Panc1 (cell line): ENCODE measurements at regions not wholly inside any gene's neighbourhood (a gene's known extent, or its start where the extent isn't known, plus 50 kb on each side); places are given as distances from the start of the nearest gene placed in this dataset.

Source experiments
- ATAC-seq: fragments of 200-7000 bp; cut with Tn5 transposase; 2 replicates; pipeline ENCODE4 v1.9.1; 2020; ENCODE audit warnings: mild to moderate bottlenecking, moderate library complexity
- BruUV-seq: library from RNA; stranded (reverse); fragments of 400-500 nt; replicated peaks from 2 replicates; lab custom pipeline; 2021; lab: Mats Ljungman, UMichigan
- CTCF ChIA-PET: fragments of 300-600 bp; sonication (Branson Sonifier 250); formaldehyde crosslinking; loops from one replicate; lab custom pipeline; 2022; ENCODE audit warnings: antibody characterized with exemption; lab: Charles Lee
- POLR2A ChIA-PET: fragments of 300-600 bp; sonication (Branson Sonifier 250); formaldehyde crosslinking; loops from one replicate; lab custom pipeline; 2022; ENCODE audit warnings: antibody characterized with exemption; lab: Charles Lee
- DNase-seq: peaks from one replicate; pipeline ENCODE4 v3.0.0-alpha.2; 2010; ENCODE audit warnings: low read depth, low spot score
- H3K27ac ChIP-seq: 2 replicates; pipeline ENCODE4 v1.5.1; 2011; ENCODE audit warnings: mild to moderate bottlenecking, low read length, inconsistent platforms
- H3K27me3 ChIP-seq: fragments of 200-500 bp; sonication (Bioruptor generic); 2 replicates; pipeline ENCODE4 v1.6.0; 2014; ENCODE audit warnings: low read length, inconsistent platforms; ENCODE audit not compliant: control insufficient read depth, insufficient read depth
- H3K36me3 ChIP-seq: fragments of 200-500 bp; sonication (Bioruptor generic); 2 replicates; pipeline ENCODE4 v1.5.1; 2014; ENCODE audit warnings: inconsistent platforms, mild to moderate bottlenecking, low read length, moderate library complexity; ENCODE audit not compliant: control insufficient read depth, insufficient read depth
- H3K4me1 ChIP-seq: 2 replicates; pipeline ENCODE4 v1.5.1; 2011; ENCODE audit warnings: inconsistent platforms, mild to moderate bottlenecking, low read length, moderate library complexity; ENCODE audit not compliant: control insufficient read depth, insufficient read depth
- H3K4me3 ChIP-seq, 2 experiments: 2 replicates each; pipeline ENCODE4 v1.5.1; 2011 to 2012; ENCODE audit warnings: low read depth in 2 of 2, low read length in 2 of 2, mild to moderate bottlenecking in 2 of 2, inconsistent platforms in 1 of 2, moderate library complexity in 1 of 2
- H3K9me3 ChIP-seq: fragments of 200-500 bp; sonication (Bioruptor generic); 2 replicates; pipeline ENCODE4 v1.5.1; 2014; ENCODE audit warnings: low read depth, mild to moderate bottlenecking, inconsistent platforms, low read length, moderate library complexity; ENCODE audit not compliant: control insufficient read depth, insufficient read depth
- CTCF ChIP-seq: fragments of 450-650 bp; IDR thresholded peaks from 2 replicates; pipeline ENCODE4 v1.5.1; 2017; ENCODE audit warnings: mild to moderate bottlenecking
- POLR2AphosphoS5 ChIP-seq: IDR thresholded peaks from 2 replicates; pipeline ENCODE4 v1.6.1; 2012; ENCODE audit warnings: mild to moderate bottlenecking, low read depth, low read length, moderate library complexity
- SIN3A ChIP-seq: IDR thresholded peaks from 2 replicates; pipeline ENCODE4 v1.6.1; 2012; ENCODE audit warnings: low read depth, mild to moderate bottlenecking, low read length, moderate library complexity, borderline replicate concordance; ENCODE audit not compliant: insufficient read depth
- TCF7L2 ChIP-seq: IDR thresholded peaks from 2 replicates; pipeline ENCODE4 v1.6.1; 2011; ENCODE audit warnings: mild to moderate bottlenecking, low read depth, low read length, inconsistent platforms
- in situ Hi-C: cut with HindIII; loops from 2 replicates; pipeline ENCODE4 v1.10.0; 2016; ENCODE audit warnings: low sequenced_read_pairs, low pct_unique_long_range_greater_than_20kb
- intact Hi-C: fragments of 100-400 bp; cut with micrococcal nuclease; formaldehyde crosslinking; loops from one replicate; pipeline ENCODE4 v1.10.0; 2022; ENCODE audit not compliant: unreplicated experiment
- TF ChIP-seq, protein P1 (sequence below), 2 experiments: IDR thresholded peaks; 2 replicates each; pipeline ENCODE4 v1.6.1; 2011 to 2012; ENCODE audit warnings: low read depth in 2 of 2, control low read depth in 1 of 2, low read length in 1 of 2, mild to moderate bottlenecking in 1 of 2, moderate library complexity in 1 of 2; ENCODE audit not compliant: insufficient read depth in 1 of 2

DNA sequence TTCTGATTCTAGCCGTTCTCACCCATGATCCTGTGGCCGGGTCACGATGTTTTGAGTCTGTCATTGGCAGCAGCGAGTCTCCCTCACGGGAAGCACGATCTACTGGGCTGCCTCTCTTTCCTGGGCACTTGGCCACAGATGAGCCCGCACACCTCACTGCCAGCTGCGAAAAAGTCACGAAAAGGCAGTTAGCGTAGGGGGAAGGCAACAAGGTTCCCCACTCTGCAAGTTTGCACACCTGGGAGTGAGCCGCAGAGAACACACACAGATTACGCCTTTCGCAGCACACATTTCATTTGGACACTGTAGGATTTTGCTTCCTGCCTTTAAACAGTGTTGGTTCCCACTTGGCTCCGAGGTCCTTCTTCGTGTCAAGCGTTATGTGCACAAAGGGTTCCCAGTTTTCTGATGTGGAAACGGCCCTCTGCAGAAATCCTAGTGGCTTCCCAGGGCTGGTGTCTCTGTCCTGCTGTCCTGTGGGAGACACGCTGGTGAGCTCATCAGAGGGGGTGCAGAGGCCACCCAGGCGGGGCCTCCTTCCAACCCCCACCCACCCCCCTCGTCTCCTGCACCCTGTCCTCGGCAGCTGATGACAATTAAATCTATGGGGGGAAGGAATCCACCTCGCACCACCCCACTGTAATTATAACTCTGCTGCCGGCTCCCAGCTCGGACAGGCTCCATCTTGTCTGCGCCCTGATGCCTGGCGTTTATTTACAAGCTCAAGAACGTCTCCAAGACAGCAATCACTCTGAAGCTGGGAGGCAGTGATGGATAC lies 157.3 kb upstream of the SALL3 start:
- in situ Hi-C loops, result no loop called here
- DNase-seq (no peak), ATAC-seq (no peak)
- Histone ChIP-seq H3K4me1 (peaks cover 7% of the 10 kb centered on the region), H3K36me3 (no peaks in the 10 kb centered on the region), H3K9me3 (peaks cover 4% of the 10 kb centered on the region; the same call in 1 of the 2 replicates), H3K27me3 (peaks cover 56% of the 10 kb centered on the region), H3K27ac (no peak overlapping the region), H3K4me3 (no peak overlapping the region)
- POLR2A ChIA-PET, result no interaction called here
- intact Hi-C loops, result no loop called here
- TF ChIP-seq, protein P1, sequence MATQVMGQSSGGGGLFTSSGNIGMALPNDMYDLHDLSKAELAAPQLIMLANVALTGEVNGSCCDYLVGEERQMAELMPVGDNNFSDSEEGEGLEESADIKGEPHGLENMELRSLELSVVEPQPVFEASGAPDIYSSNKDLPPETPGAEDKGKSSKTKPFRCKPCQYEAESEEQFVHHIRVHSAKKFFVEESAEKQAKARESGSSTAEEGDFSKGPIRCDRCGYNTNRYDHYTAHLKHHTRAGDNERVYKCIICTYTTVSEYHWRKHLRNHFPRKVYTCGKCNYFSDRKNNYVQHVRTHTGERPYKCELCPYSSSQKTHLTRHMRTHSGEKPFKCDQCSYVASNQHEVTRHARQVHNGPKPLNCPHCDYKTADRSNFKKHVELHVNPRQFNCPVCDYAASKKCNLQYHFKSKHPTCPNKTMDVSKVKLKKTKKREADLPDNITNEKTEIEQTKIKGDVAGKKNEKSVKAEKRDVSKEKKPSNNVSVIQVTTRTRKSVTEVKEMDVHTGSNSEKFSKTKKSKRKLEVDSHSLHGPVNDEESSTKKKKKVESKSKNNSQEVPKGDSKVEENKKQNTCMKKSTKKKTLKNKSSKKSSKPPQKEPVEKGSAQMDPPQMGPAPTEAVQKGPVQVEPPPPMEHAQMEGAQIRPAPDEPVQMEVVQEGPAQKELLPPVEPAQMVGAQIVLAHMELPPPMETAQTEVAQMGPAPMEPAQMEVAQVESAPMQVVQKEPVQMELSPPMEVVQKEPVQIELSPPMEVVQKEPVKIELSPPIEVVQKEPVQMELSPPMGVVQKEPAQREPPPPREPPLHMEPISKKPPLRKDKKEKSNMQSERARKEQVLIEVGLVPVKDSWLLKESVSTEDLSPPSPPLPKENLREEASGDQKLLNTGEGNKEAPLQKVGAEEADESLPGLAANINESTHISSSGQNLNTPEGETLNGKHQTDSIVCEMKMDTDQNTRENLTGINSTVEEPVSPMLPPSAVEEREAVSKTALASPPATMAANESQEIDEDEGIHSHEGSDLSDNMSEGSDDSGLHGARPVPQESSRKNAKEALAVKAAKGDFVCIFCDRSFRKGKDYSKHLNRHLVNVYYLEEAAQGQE (IDR thresholded peaks at IDR 0.05; ENCODE audit: insufficient read depth in 1 of 2, low read depth in 2 of 2, low read length in 1 of 2), result no peak
- TF ChIP-seq SIN3A, result no peak
- no peak for TF ChIP-seq TCF7L2
- no peak for TF ChIP-seq POLR2AphosphoS5
- TF ChIP-seq CTCF, result no peak
- no TSS peak for BruUV-seq
- CTCF ChIA-PET, result no interaction called here

- H3K36me3 ChIP-seq, result no peaks in the 10 kb centered on the region
- TF ChIP-seq SIN3A (no peak), CTCF (no peak), POLR2AphosphoS5 (no peak), TCF7L2 (no peak)
- TF ChIP-seq, protein P1 (IDR thresholded peaks at IDR 0.05; ENCODE audit: insufficient read depth in 1 of 2, low read depth in 2 of 2, low read length in 1 of 2), result no peak
- H3K27me3 ChIP-seq, result peaks cover 58% of the 10 kb centered on the region
- ATAC-seq (no peak), DNase-seq (no peak)
- intact Hi-C loops (no loop called here), in situ Hi-C loops (no loop called here)
- ChIA-PET CTCF (no interaction called here), POLR2A (no interaction called here)
- H3K27ac ChIP-seq, result no peak overlapping the region
- BruUV-seq, result no TSS peak
- no peak overlapping the region for H3K4me3 ChIP-seq
- H3K9me3 ChIP-seq, result peaks cover 4% of the 10 kb centered on the region; the same call in 1 of the 2 replicates
- peaks cover 7% of the 10 kb centered on the region for H3K4me1 ChIP-seq
Measured at GRCh38 chr18:78822949-78823285, 156.7 kb upstream of the SALL3 start.
